HepG2 (cell line): ENCODE measurements at regions not wholly inside any gene's neighbourhood (a gene's known extent, or its start where the extent isn't known, plus 50 kb on each side); places are given as distances from the start of the nearest gene placed in this dataset.

ENCODE experiments used
- RFXAP ChIP-seq: sonication (generic); formaldehyde crosslinking; IDR thresholded peaks from 2 replicates; pipeline ENCODE4 v1.4.0; 2020; ENCODE audit warnings: missing genetic modification reagents, borderline replicate concordance
- SIN3A ChIP-seq: IDR thresholded peaks from 2 replicates; pipeline ENCODE4 v1.6.1; 2011; ENCODE audit warnings: low read depth, mild to moderate bottlenecking, control low read depth, low read length, borderline replicate concordance
- ZKSCAN8 ChIP-seq: IDR thresholded peaks from 2 replicates; pipeline ENCODE4 v1.6.1; 2016; ENCODE audit warnings: borderline replicate concordance, missing genetic modification reagents, missing compliant biosample characterization
- ZNF331 ChIP-seq: sonication (generic); formaldehyde crosslinking; IDR thresholded peaks from 2 replicates; pipeline ENCODE4 v1.4.0; 2020; ENCODE audit warnings: missing genetic modification reagents
- ZNF549 ChIP-seq: sonication (generic); formaldehyde crosslinking; IDR thresholded peaks from 2 replicates; pipeline ENCODE4 v1.5.0; 2020; ENCODE audit warnings: missing genetic modification reagents
- TF ChIP-seq, protein P1 (sequence below): IDR thresholded peaks from 2 replicates; pipeline ENCODE4 v1.6.1; 2016
- TF ChIP-seq, protein P2 (sequence below): sonication (generic); formaldehyde crosslinking; IDR thresholded peaks from 2 replicates; pipeline ENCODE4 v1.5.0; 2020; ENCODE audit warnings: mild to moderate bottlenecking, missing genetic modification reagents, moderate library complexity
- TF ChIP-seq, protein P3 (sequence below): sonication (generic); formaldehyde crosslinking; IDR thresholded peaks from 2 replicates; pipeline ENCODE4 v1.4.0; 2020; ENCODE audit warnings: low read depth, missing genetic modification reagents

DNA sequence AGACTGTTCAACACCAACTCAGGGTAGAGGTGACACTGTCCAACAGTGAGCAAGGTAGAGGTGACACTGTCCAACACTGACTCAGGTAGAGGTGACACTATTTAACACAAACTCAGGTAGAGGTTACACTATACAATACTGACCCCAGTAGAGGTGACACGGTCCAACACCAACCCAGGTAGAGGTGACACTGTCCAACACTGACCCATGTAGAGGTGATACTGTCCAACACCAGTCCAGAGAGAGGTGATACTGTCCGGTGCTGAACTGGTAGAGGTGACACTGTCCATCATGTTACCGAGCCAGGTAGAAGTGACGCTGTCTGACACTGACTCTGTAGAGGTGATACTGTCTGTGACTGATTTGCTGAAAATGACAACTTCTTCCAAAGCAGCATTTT, 102.4 kb downstream of the GATA3 start:
- TF ChIP-seq, protein P1, sequence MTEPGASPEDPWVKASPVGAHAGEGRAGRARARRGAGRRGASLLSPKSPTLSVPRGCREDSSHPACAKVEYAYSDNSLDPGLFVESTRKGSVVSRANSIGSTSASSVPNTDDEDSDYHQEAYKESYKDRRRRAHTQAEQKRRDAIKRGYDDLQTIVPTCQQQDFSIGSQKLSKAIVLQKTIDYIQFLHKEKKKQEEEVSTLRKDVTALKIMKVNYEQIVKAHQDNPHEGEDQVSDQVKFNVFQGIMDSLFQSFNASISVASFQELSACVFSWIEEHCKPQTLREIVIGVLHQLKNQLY (CRISPR knock-in tag): no peak
- TF ChIP-seq RFXAP (CRISPR knock-in tag) (no peak), ZNF331 (CRISPR knock-in tag) (no peak), ZKSCAN8 (CRISPR knock-in tag) (no peak), SIN3A (no peak), ZNF549 (CRISPR knock-in tag) (no peak)
- TF ChIP-seq, protein P2, sequence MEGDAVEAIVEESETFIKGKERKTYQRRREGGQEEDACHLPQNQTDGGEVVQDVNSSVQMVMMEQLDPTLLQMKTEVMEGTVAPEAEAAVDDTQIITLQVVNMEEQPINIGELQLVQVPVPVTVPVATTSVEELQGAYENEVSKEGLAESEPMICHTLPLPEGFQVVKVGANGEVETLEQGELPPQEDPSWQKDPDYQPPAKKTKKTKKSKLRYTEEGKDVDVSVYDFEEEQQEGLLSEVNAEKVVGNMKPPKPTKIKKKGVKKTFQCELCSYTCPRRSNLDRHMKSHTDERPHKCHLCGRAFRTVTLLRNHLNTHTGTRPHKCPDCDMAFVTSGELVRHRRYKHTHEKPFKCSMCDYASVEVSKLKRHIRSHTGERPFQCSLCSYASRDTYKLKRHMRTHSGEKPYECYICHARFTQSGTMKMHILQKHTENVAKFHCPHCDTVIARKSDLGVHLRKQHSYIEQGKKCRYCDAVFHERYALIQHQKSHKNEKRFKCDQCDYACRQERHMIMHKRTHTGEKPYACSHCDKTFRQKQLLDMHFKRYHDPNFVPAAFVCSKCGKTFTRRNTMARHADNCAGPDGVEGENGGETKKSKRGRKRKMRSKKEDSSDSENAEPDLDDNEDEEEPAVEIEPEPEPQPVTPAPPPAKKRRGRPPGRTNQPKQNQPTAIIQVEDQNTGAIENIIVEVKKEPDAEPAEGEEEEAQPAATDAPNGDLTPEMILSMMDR (CRISPR knock-in tag): no peak
- TF ChIP-seq, protein P3, sequence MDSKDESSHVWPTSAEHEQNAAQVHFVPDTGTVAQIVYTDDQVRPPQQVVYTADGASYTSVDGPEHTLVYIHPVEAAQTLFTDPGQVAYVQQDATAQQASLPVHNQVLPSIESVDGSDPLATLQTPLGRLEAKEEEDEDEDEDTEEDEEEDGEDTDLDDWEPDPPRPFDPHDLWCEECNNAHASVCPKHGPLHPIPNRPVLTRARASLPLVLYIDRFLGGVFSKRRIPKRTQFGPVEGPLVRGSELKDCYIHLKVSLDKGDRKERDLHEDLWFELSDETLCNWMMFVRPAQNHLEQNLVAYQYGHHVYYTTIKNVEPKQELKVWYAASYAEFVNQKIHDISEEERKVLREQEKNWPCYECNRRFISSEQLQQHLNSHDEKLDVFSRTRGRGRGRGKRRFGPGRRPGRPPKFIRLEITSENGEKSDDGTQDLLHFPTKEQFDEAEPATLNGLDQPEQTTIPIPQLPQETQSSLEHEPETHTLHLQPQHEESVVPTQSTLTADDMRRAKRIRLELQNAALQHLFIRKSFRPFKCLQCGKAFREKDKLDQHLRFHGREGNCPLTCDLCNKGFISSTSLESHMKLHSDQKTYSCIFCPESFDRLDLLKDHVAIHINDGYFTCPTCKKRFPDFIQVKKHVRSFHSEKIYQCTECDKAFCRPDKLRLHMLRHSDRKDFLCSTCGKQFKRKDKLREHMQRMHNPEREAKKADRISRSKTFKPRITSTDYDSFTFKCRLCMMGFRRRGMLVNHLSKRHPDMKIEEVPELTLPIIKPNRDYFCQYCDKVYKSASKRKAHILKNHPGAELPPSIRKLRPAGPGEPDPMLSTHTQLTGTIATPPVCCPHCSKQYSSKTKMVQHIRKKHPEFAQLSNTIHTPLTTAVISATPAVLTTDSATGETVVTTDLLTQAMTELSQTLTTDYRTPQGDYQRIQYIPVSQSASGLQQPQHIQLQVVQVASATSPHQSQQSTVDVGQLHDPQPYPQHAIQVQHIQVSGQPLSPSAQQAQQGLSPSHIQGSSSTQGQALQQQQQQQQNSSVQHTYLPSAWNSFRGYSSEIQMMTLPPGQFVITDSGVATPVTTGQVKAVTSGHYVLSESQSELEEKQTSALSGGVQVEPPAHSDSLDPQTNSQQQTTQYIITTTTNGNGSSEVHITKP (CRISPR knock-in tag): no peak
